ENCODE measurements at regions not wholly inside any gene's neighbourhood (a gene's known extent, or its start where the extent isn't known, plus 50 kb on each side); places are given as distances from the start of the nearest gene placed in this dataset.

DNA sequence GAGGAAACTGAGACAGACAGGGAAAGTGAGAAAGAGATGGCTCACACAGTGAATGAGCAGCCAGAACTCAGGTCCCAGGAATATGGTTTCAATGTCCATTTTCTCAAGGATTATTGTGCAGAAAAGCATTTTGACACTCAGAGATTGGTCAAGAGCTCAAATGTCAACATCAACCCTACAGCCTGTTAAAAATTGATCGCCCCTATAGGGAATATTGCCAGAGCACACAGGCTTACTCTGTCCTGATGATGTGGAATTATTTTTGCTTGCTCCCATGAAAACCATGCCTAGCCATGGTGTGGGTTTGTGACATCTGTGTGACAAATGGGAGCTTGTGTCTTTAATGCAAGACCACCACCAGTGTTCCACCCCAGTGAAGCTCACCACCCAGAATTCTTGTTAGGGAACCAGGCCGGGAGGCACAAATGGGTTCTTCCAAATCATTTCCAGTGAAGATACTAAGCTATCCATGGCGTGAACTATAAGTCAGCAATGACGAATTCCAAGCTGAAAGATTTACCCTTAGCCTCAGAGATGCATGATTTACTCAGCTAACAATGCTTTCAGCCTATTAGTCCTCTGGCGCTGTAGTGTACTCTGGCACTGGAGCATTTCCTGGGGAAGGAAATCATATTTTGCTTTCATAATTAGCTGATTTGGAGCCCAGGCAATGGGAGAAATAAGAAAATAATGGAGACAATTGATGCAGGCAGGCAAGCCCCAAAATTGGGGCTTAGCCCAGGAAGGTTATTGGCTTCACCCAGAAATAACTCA is 1188.2 kb upstream of the TMEM132C start:
- TF ChIP-seq, protein P1, sequence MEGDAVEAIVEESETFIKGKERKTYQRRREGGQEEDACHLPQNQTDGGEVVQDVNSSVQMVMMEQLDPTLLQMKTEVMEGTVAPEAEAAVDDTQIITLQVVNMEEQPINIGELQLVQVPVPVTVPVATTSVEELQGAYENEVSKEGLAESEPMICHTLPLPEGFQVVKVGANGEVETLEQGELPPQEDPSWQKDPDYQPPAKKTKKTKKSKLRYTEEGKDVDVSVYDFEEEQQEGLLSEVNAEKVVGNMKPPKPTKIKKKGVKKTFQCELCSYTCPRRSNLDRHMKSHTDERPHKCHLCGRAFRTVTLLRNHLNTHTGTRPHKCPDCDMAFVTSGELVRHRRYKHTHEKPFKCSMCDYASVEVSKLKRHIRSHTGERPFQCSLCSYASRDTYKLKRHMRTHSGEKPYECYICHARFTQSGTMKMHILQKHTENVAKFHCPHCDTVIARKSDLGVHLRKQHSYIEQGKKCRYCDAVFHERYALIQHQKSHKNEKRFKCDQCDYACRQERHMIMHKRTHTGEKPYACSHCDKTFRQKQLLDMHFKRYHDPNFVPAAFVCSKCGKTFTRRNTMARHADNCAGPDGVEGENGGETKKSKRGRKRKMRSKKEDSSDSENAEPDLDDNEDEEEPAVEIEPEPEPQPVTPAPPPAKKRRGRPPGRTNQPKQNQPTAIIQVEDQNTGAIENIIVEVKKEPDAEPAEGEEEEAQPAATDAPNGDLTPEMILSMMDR (IDR thresholded peaks at IDR 0.05; ENCODE audit: poor library complexity, severe bottlenecking), result no peak
- TF ChIP-seq EP300 (conservative IDR thresholded peaks at IDR 0.05; ENCODE audit: poor library complexity, severe bottlenecking) (no peak), TAF1 (IDR thresholded peaks at IDR 0.05; ENCODE audit: low read depth) (no peak), EZH2 (IDR thresholded peaks at IDR 0.05; ENCODE audit: borderline replicate concordance, insufficient read depth, low read length, poor library complexity, severe bottlenecking) (no peak), RAD21 (conservative IDR thresholded peaks at IDR 0.05) (no peak), POLR2AphosphoS5 (IDR thresholded peaks at IDR 0.05) (no peak)
- TF ChIP-seq, protein P2, sequence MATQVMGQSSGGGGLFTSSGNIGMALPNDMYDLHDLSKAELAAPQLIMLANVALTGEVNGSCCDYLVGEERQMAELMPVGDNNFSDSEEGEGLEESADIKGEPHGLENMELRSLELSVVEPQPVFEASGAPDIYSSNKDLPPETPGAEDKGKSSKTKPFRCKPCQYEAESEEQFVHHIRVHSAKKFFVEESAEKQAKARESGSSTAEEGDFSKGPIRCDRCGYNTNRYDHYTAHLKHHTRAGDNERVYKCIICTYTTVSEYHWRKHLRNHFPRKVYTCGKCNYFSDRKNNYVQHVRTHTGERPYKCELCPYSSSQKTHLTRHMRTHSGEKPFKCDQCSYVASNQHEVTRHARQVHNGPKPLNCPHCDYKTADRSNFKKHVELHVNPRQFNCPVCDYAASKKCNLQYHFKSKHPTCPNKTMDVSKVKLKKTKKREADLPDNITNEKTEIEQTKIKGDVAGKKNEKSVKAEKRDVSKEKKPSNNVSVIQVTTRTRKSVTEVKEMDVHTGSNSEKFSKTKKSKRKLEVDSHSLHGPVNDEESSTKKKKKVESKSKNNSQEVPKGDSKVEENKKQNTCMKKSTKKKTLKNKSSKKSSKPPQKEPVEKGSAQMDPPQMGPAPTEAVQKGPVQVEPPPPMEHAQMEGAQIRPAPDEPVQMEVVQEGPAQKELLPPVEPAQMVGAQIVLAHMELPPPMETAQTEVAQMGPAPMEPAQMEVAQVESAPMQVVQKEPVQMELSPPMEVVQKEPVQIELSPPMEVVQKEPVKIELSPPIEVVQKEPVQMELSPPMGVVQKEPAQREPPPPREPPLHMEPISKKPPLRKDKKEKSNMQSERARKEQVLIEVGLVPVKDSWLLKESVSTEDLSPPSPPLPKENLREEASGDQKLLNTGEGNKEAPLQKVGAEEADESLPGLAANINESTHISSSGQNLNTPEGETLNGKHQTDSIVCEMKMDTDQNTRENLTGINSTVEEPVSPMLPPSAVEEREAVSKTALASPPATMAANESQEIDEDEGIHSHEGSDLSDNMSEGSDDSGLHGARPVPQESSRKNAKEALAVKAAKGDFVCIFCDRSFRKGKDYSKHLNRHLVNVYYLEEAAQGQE (IDR thresholded peaks at IDR 0.05; ENCODE audit: borderline replicate concordance), result no peak
